ENCODE measurements at regions not wholly inside any gene's neighbourhood (a gene's known extent, or its start where the extent isn't known, plus 50 kb on each side); places are given as distances from the start of the nearest gene placed in this dataset.

DNA sequence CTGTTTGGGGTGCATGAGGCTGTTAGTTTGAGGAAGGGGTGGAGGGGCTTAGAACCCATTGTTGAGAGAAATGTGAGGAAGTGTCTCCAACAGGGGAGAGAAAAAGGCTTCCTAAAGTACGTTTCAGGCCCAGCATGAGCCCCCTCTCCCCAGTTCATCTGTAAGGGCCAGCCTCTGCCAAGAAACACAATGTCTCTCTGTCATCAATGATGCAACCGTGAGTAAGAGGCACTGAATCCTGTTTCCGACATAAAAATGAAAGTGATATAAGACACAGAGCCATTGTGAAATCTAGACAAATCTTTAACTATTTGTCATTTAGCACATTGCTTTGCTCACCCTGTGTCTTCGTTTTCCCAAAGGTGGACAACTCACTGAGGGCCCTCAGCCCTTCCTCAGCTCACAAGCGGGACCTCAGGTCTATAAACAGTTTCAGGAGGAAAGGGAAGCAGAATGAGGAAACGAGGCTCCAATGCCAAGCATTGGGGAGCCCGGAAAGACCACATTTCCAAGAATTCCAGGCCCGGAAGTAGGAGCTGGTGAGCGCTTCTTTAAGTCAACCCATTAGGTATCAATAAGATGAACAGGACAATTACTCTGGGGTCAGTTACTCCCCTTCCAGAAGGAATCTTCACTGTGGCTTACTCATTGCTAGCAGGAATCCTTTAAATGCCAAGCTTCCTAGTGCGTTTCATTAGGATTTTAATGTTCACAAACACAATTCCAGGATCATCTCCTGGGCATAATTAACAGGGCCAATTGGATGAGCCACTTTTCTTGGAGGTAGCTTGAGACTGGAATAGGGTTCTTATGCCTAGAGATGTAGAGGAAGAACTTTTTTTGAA, 59.0 kb upstream of the KLF4 start:
- ChIA-PET POLR2A (no interaction called here), CTCF (no interaction called here)
- no peaks in the 10 kb centered on the region for H3K4me1 Mint-ChIP-seq
- no peak for DNase-seq
- H3K9me3 Mint-ChIP-seq, result no peaks in the 10 kb centered on the region
- H3K4me3 Mint-ChIP-seq, result no peak overlapping the region
- H3K36me3 Mint-ChIP-seq (ENCODE audit: low read depth), result no peaks in the 10 kb centered on the region
- no peaks in the 10 kb centered on the region for H3K27me3 Mint-ChIP-seq
- no peak overlapping the region for H3K27ac Mint-ChIP-seq

DNA sequence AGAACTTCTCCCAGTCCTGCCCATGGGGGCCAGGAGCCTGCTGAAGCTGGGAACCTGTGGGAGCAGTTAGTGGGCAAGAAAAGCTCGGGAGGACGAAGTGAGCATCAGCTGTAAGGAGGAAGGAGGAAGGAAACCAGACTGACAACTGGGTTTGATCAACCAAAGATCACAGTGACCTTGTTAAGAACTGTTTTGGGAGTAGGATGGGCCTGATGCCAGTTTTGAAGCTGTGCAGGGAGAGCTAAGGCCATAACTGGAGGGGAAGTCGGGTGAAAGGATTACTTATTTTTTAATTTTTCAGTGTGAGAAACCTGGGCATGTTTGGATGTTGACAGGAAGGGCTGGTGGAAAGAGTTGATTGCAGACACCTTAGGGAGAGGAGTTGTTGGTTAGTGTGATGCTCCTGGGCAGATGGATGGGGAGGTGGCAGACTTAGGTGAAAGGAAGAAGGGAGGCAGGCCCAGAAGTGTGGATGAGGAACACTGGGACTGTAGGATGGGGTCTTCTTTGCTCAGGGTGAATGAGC, 58.3 kb upstream of the KLF4 start:
- DNase-seq, result no peak
- H3K9me3 Mint-ChIP-seq, result no peaks in the 10 kb centered on the region
- no peaks in the 10 kb centered on the region for H3K27me3 Mint-ChIP-seq
- H3K4me3 Mint-ChIP-seq, result no peak overlapping the region
- ChIA-PET POLR2A (no interaction called here), CTCF (no interaction called here)
- H3K27ac Mint-ChIP-seq, result no peak overlapping the region
- H3K36me3 Mint-ChIP-seq (ENCODE audit: low read depth), result no peaks in the 10 kb centered on the region
- H3K4me1 Mint-ChIP-seq, result no peaks in the 10 kb centered on the region

DNA sequence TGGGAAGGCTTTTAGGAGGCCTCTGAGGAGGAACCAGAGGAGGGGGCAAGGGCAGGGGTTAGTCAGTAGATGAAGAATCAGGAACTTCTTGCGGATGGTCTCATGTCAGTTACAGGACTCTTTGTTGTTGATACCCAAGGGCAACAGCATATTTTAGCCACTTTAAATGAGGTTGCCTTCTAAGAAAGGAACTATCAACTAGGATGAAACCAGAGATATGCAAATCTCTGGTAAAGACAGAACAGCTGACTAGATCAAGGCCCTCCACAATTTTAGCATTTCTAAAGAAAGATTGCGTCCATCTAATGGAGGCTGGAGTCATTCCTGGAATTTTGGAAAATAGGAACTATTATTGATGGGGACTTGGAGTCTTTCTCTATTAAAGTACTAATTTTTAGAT, 57.7 kb upstream of the KLF4 start:
- POLR2A ChIA-PET, result no interaction called here
- Mint-ChIP-seq H3K4me1 (no peaks in the 10 kb centered on the region), H3K27ac (no peak overlapping the region), H3K4me3 (no peak overlapping the region), H3K36me3 (ENCODE audit: low read depth) (no peaks in the 10 kb centered on the region), H3K27me3 (no peaks in the 10 kb centered on the region), H3K9me3 (no peaks in the 10 kb centered on the region)
- CTCF ChIA-PET, result no interaction called here
- no peak for DNase-seq

DNA sequence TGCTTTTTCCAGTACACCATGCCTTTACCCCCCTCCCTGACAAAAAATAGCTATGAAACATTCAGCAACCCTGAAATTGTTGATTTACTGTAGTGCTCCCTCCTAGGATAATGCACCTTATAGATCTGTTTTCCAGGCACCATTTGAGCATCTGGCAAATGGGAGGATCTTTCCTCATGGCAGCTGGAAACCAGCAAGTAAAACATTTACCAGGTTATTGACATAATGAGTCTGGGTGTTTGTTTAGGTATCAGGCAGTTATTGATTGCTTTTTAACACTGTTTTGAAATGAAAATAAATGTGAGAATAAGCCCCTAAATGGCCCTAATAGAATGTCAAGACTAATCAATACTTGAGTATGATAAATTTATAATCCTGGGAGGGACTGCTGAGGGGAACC, 57.3 kb upstream of the KLF4 start:
- POLR2A ChIA-PET, result no interaction called here
- Mint-ChIP-seq H3K4me3 (no peak overlapping the region), H3K27me3 (no peaks in the 10 kb centered on the region), H3K27ac (no peak overlapping the region), H3K9me3 (no peaks in the 10 kb centered on the region), H3K4me1 (no peaks in the 10 kb centered on the region), H3K36me3 (ENCODE audit: low read depth) (no peaks in the 10 kb centered on the region)
- CTCF ChIA-PET, result no interaction called here
- no peak for DNase-seq

DNA sequence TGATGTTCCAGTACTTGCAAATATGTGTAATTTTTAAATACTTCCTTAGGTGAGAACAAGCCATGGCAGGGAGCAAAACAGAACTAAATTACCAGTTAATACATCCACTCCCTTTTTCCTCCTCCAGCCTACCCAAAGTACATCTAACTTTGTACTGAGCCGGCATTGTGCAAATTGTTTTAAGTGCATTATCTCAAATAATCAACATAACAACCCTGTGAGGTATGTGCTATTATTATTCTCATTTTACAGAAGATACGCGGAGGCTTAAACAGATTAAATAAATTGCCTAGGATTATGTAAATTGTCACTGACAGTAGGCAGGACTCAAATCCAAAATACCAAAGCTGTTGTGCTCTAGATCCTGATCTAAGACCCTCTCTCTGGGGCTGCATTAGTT, 55.5 kb upstream of the KLF4 start:
- Mint-ChIP-seq H3K4me3 (no peak overlapping the region), H3K9me3 (no peaks in the 10 kb centered on the region), H3K36me3 (ENCODE audit: low read depth) (no peaks in the 10 kb centered on the region), H3K27me3 (no peaks in the 10 kb centered on the region), H3K4me1 (no peaks in the 10 kb centered on the region), H3K27ac (no peak overlapping the region)
- ChIA-PET CTCF (no interaction called here), POLR2A (no interaction called here)
- no peak for DNase-seq

DNA sequence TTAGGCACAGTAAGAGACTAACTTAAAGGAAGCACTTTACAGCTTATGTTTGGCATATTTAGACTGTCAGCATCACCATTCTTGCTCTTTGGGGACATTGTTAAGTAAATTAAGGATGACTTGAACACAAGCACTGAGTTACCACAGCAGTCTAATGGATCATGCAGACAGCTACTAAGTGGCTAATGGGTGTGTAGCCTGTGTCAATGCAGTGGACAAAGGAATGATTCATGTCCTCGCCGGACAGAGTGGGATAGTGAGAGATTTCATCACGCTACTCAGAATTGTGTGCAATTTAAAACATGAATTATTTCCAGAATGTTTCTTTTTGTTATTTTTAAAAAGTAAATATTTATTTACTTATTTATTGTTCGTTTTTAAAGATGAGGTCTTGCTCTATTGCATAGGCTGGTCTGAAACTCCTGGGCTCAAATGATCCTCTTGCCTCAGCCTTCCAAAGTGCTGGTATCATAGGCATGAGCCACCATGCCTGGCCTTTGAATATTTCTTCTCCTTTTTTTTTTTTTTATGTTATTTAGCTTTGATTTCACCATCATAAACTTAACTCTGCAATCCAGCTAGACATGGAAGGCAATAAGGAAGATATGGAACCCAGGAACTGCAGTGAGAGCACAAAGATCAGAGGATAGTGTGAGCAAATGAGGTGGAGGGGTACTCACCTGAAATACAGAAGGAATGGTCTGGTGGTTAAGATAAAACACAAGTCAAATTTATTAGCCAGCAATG, 53.0 kb upstream of the KLF4 start:
- H3K4me1 Mint-ChIP-seq, result no peaks in the 10 kb centered on the region
- POLR2A ChIA-PET, result no interaction called here
- H3K27ac Mint-ChIP-seq, result no peak overlapping the region
- H3K4me3 Mint-ChIP-seq, result no peak overlapping the region
- CTCF ChIA-PET, result no interaction called here
- H3K27me3 Mint-ChIP-seq, result no peaks in the 10 kb centered on the region
- no peaks in the 10 kb centered on the region for H3K36me3 Mint-ChIP-seq (ENCODE audit: low read depth)
- DNase-seq, result no peak
- no peaks in the 10 kb centered on the region for H3K9me3 Mint-ChIP-seq

DNA sequence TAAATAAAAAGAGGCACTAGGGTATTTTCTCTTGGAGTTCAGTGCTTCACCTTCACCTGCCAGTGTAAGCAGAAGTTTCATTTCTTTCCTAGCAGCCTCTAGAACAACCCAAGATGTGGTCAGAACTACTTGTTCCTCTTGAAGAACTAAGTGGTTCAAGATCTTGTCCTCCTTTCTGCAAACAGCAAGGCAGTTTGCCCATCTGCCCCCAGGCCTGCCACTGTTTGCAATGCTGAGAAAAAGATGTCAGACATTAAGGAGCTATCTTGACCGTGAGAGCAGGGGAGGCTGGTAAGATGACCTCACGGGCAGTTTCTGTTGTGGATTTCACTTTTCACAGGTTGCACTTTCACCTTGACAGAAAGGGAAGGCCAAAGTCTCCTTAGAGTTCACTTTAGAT, 52.0 kb upstream of the KLF4 start:
- CTCF ChIA-PET, result no interaction called here

DNA sequence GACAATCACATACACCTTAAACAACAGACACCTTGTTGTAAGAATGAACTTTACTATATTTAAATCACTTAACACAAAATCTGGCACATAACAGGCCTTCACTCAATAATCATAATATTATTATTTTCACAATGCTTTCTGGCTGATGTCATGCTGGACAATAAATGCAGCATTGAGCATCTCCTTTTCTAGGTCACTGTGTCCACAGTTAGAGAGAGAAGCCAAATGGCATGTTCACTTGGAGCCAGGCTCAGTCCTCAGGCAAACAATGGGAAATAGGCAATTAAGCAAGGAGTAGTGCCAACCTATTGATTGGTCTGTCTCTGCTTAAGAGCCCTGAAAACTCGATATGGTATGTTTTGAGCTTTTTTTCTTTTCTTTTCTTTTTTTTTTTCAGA, 50.6 kb upstream of the KLF4 start:
- no peak for DNase-seq
- Mint-ChIP-seq H3K4me3 (no peak overlapping the region), H3K9me3 (no peaks in the 10 kb centered on the region)

More for the DNA sequence above, 52.0 kb upstream of the KLF4 start:
- Mint-ChIP-seq H3K9me3 (no peaks in the 10 kb centered on the region), H3K27ac (no peak overlapping the region), H3K4me1 (no peaks in the 10 kb centered on the region), H3K27me3 (no peaks in the 10 kb centered on the region), H3K4me3 (no peak overlapping the region), H3K36me3 (ENCODE audit: low read depth) (no peaks in the 10 kb centered on the region)
- POLR2A ChIA-PET, result no interaction called here
- no peak for DNase-seq

DNA sequence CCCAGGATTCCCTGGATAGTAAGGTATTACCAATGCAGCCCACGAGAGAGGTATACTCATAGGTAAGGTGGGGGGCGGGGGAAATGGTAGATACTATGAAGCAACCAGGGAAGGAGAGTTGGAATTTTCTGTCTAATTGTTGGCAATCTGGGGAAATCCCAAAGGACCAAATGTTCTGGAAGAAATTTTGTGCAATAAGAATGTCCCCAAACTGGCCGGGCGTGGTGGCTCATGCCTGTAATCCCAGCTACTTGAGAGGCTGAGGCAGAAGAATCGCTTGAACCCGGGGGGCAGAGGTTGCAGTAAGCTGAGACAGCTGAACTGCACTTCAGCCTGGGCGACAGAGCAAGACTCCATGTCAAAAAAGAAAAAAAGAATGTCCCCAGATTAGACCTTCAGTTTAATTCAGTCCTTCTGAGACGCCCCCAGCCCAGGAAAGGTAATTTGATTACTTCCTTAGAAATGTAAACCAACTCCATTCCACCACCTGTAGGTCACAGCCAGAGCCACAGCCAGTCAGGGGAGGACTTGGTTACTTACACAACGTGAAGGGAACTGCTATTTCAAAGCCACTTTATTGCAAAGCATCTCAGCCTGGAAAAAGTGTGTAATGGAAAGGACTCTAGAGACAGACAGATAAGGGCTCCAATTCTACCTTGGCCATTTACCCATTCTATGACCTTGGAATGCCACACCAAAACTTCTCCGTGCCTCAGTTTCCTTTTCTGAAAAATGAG, 50.0 kb upstream of the KLF4 start:
- no peaks in the 10 kb centered on the region for H3K9me3 Mint-ChIP-seq
- DNase-seq, result no peak
- H3K36me3 Mint-ChIP-seq (ENCODE audit: low read depth), result no peaks in the 10 kb centered on the region
- H3K4me3 Mint-ChIP-seq, result no peak overlapping the region
- ChIA-PET POLR2A (no interaction called here), CTCF (no interaction called here)
- no peaks in the 10 kb centered on the region for H3K27me3 Mint-ChIP-seq
- H3K27ac Mint-ChIP-seq, result no peak overlapping the region
- H3K4me1 Mint-ChIP-seq, result no peaks in the 10 kb centered on the region

More for the DNA sequence above, 50.6 kb upstream of the KLF4 start:
- H3K27ac Mint-ChIP-seq, result no peak overlapping the region
- POLR2A ChIA-PET, result no interaction called here
- CTCF ChIA-PET, result no interaction called here
- no peaks in the 10 kb centered on the region for H3K27me3 Mint-ChIP-seq
- H3K36me3 Mint-ChIP-seq (ENCODE audit: low read depth), result no peaks in the 10 kb centered on the region
- no peaks in the 10 kb centered on the region for H3K4me1 Mint-ChIP-seq
